CD4-positive, alpha-beta memory T cell (primary cell): ENCODE measurements at regions not wholly inside any gene's neighbourhood (a gene's known extent, or its start where the extent isn't known, plus 50 kb on each side); places are given as distances from the start of the nearest gene placed in this dataset.
A peak's percentile ranks its signal among the peaks of the same experiment; 100 is the strongest.
"Not testable (repeated sequence)": the region's sequence is repeated elsewhere in the genome, so short reads cannot be mapped to it uniquely, and the experiment has no call there.

Experiments used
- CTCF ChIA-PET: fragments of 350-600 bp; sonication (Branson Sonifier 250); formaldehyde crosslinking; loops from one replicate; lab custom pipeline; 2021; ENCODE audit warnings: inconsistent platforms; ENCODE audit not compliant: partially characterized antibody; lab: Charles Lee
- POLR2A ChIA-PET: fragments of 350-600 bp; sonication (Branson Sonifier 250); formaldehyde crosslinking; loops from one replicate; lab custom pipeline; 2021; ENCODE audit not compliant: partially characterized antibody; lab: Charles Lee
- DNase-seq, 5 donors: peaks; one replicate each; pipeline versions ENCODE4 v3.0.0 to v3.0.0-alpha.2; 2020 to 2022; ENCODE audit warnings: mixed read lengths in 1 of 5
- H3K27ac ChIP-seq: one replicate; pipeline ENCODE4 v1.7.0; 2013; ENCODE audit warnings: low read depth, low read length
- H3K27me3 ChIP-seq: 2 replicates; pipeline ENCODE4 v1.7.0; 2013; ENCODE audit warnings: mild to moderate bottlenecking, low read length, moderate library complexity; ENCODE audit not compliant: insufficient read depth
- H3K36me3 ChIP-seq: 2 replicates; pipeline ENCODE4 v1.7.0; 2013; ENCODE audit warnings: mild to moderate bottlenecking, low read length, moderate library complexity; ENCODE audit not compliant: insufficient read depth
- H3K4me1 ChIP-seq: 2 replicates; pipeline ENCODE4 v1.7.0; 2013; ENCODE audit warnings: mild to moderate bottlenecking, low read length, moderate library complexity; ENCODE audit not compliant: insufficient read depth
- H3K4me3 ChIP-seq, 2 donors: one replicate each; pipeline ENCODE4 v1.7.0; 2013; ENCODE audit warnings: low read length in 2 of 2, mild to moderate bottlenecking in 1 of 2
- H3K9me3 ChIP-seq, 2 donors: one replicate each; pipeline ENCODE4 v1.7.0; 2013; ENCODE audit warnings: low read length in 2 of 2, control low read depth in 1 of 2; ENCODE audit not compliant: control insufficient read depth in 1 of 2
- H3K27ac Mint-ChIP-seq, 7 donors: one replicate each; pipeline ENCODE4 v1.8.0; 2020 to 2021; ENCODE audit warnings: mixed read lengths in 7 of 7, mild to moderate bottlenecking in 6 of 7, inconsistent platforms in 3 of 7, moderate library complexity in 3 of 7
- H3K27me3 Mint-ChIP-seq, 2 donors: one replicate each; pipeline ENCODE4 v1.8.0; 2020 to 2021; ENCODE audit warnings: mixed read lengths in 2 of 2
- H3K36me3 Mint-ChIP-seq, 2 donors: one replicate each; pipeline ENCODE4 v1.8.0; 2020 to 2021; ENCODE audit warnings: mixed read lengths in 2 of 2, inconsistent platforms in 1 of 2, mild to moderate bottlenecking in 1 of 2
- H3K4me1 Mint-ChIP-seq, 4 donors: one replicate each; pipeline ENCODE4 v1.8.0; 2020 to 2021; ENCODE audit warnings: mixed read lengths in 4 of 4, mild to moderate bottlenecking in 1 of 4
- H3K4me3 Mint-ChIP-seq, 8 donors: one replicate each; pipeline ENCODE4 v1.8.0; 2020 to 2021; ENCODE audit warnings: mixed read lengths in 8 of 8, mild to moderate bottlenecking in 7 of 8, moderate library complexity in 6 of 8, inconsistent platforms in 3 of 8
- H3K9me3 Mint-ChIP-seq, 8 donors: one replicate each; pipeline ENCODE4 v1.8.0; 2020 to 2021; ENCODE audit warnings: mixed read lengths in 8 of 8, mild to moderate bottlenecking in 5 of 8, inconsistent platforms in 3 of 8, moderate library complexity in 1 of 8
- intact Hi-C: fragments of 100-400 bp; cut with micrococcal nuclease; formaldehyde crosslinking; loops from one replicate; pipeline ENCODE4 v1.15.1; 2023

DNA sequence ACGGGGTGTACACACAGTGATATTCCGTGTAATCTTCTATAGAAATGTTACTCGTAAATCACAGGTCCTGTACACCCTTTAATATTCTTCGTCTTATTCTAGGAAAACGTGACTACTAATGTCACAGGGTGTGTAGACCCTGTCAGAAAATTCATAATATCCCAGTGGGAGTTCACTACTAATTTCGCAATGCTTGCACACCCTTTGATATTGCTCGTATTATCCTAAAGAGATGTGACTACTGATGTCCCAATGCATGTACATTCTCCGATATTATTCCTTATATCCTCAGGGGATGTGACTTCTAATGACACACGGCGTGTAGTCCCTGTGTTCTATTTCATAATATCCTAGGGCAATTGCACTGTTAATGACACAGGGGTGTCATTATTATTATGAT is 132.7 kb downstream of the ADRA2C start:
- H3K9me3 Mint-ChIP-seq, H3K4me1 ChIP-seq, POLR2A ChIA-PET, H3K27ac Mint-ChIP-seq, H3K4me1 Mint-ChIP-seq, H3K9me3 ChIP-seq, DNase-seq, H3K36me3 ChIP-seq, H3K36me3 Mint-ChIP-seq, intact Hi-C loops, H3K4me3 Mint-ChIP-seq, H3K27ac ChIP-seq, H3K27me3 ChIP-seq, CTCF ChIA-PET, H3K4me3 ChIP-seq: not testable (repeated sequence)
- peaks cover 14 to 20% of the 10 kb centered on the region in 2 donors for H3K27me3 Mint-ChIP-seq

DNA sequence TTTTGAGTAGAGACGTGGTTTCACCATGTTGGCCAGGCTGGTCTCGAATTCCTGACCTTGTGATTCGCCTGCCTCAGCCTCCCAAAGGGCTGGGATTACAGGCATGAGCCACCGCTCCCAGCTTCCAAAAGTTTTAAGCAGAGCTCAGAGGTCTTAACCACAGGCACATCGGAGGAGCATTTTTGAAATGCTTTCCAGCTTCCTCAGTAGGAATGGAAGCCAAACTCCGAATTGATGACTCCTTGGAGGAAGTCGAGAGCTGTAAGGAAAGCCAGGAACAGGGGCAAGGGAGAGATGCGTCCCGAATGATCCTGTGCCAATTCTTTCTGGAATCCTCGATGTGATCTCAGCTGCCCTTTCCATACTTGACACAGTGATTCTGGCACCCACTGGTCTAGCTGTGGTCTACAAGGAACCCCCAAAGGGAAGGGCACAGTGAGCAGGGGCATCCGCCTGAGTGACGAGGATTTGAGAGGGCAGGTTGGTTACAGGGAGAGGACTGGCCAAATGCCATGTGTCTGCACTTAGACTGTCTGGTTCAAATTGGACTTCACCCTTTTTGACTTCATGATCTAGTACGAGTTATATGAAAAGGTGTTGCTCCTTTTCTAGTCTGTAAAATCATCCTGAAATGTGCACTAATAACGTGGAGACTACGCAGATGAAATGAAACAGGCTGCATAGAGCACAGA is 138.2 kb downstream of the ADRA2C start:
- Mint-ChIP-seq H3K27ac (peak overlapping the region in 1 of 7 donors; percentile 68), H3K27me3 (peaks cover 18 to 23% of the 10 kb centered on the region in 2 donors)
- H3K9me3 ChIP-seq, H3K4me1 Mint-ChIP-seq, H3K27me3 ChIP-seq, DNase-seq, POLR2A ChIA-PET, H3K9me3 Mint-ChIP-seq, intact Hi-C loops, H3K36me3 Mint-ChIP-seq, H3K27ac ChIP-seq, H3K4me1 ChIP-seq, CTCF ChIA-PET, H3K4me3 ChIP-seq, H3K4me3 Mint-ChIP-seq, H3K36me3 ChIP-seq: not testable (repeated sequence)

DNA sequence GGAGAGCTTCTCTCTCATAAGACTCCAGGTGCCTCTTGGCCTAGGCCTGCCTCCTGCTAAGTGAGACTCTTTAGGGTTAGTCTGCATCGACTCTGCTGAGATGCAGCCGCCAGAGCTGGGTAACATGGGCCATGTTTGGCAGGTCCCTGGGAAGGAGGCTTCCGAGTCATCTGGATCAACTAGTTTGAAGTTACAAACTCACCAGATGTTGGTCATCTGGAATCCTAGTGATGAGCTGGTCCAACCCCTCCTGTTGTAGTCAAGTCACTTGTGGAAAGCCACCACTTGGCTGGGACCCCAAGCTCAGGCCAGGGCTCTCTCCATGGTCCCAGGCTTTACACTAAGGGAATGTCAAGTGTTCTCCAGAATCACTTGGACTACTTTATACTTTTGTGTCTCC is 143.4 kb downstream of the ADRA2C start:
- CTCF ChIA-PET = interaction anchor here (1.2 kb wide), 1 partner anchor 29 kb away, joined by 3 read pairs; no protein-coding TSS in a partner anchor
- POLR2A ChIA-PET, H3K4me1 Mint-ChIP-seq, H3K27ac Mint-ChIP-seq, intact Hi-C loops, H3K4me1 ChIP-seq, H3K27me3 ChIP-seq, H3K4me3 ChIP-seq, H3K36me3 ChIP-seq, H3K4me3 Mint-ChIP-seq, H3K27ac ChIP-seq, H3K36me3 Mint-ChIP-seq, DNase-seq, H3K9me3 Mint-ChIP-seq, H3K9me3 ChIP-seq: not testable (repeated sequence)
- H3K27me3 Mint-ChIP-seq = peaks cover 12 to 16% of the 10 kb centered on the region in 2 donors

DNA sequence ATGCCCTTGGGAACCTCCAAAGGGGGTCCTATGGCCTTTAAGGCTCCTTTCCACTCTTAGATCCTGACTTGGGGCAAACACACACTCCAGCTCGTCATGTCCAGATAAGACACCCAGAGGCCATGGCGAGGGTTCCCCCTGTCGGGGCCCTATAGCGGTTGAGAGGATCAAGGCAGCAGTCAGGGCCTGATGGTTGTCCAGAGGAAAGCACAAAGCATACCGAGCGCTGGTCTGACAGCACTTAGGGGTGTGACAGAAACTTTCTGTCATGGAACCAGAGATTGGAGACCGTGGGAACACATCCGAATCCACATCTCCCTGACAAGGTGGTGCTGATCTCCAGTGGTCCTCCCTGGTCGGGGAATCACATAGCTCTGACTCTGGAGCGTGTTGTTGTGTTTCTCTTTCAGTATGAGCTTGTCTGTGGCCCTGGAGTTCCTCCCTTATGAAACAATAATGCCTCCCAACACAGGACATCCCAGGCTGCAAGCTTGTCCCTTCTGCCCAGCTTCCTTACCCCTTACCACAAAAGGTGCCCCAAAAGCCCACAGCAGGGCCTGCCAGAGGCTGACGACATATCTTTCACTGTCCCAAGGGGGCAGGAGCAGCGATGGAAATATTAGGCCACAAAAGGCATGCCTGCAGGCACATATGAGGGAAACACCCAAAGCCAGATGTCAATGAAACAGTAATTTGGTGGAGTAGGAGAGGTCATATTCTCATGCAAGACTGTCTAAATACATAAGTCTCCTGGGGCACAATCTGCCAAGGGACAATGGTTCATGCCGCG is 144.2 kb downstream of the ADRA2C start:
- POLR2A ChIA-PET, H3K36me3 Mint-ChIP-seq, H3K27me3 ChIP-seq, H3K4me3 ChIP-seq, DNase-seq, H3K9me3 ChIP-seq, intact Hi-C loops, H3K27ac ChIP-seq, H3K4me1 ChIP-seq, H3K4me3 Mint-ChIP-seq, H3K4me1 Mint-ChIP-seq, H3K27ac Mint-ChIP-seq, H3K9me3 Mint-ChIP-seq, H3K36me3 ChIP-seq: not testable (repeated sequence)
- CTCF ChIA-PET = interaction anchor here (1.2 kb wide), 1 partner anchor 30 kb away, joined by 3 read pairs; no protein-coding TSS in a partner anchor
- peaks cover 7 to 11% of the 10 kb centered on the region in 2 donors for H3K27me3 Mint-ChIP-seq

DNA sequence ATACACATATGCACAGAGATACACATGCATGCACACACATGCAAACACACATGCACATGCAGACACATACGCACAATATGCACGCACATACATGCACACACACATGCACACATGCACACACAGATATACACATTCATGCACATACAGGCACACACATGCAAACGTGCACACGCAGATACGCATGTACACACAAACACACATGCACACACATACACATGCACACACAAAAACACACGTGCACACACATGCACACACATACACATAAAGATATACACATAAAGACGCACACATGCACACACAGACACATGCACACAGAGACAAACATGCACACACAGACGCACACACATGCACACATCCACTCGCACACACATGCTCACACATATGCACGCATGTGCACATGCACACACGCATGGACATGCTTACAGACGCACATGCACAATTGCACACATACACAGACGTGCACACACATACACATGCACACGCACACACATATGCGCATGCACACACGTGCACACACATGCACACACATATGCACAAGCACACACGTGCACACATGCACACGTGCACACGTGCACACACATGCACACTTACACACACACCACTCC is 145.2 kb downstream of the ADRA2C start:
- H3K27ac Mint-ChIP-seq = no peak overlapping the region
- intact Hi-C loops = no loop called here
- H3K4me1 Mint-ChIP-seq = peaks cover 0 to 3% (median 0%) of the 10 kb centered on the region in 4 donors
- Histone ChIP-seq H3K4me1 (no peaks in the 10 kb centered on the region), H3K27ac (no peak overlapping the region), H3K9me3 (no peaks in the 10 kb centered on the region), H3K4me3 (no peak overlapping the region), H3K36me3 (no peaks in the 10 kb centered on the region), H3K27me3 (no peaks in the 10 kb centered on the region)
- no peak for DNase-seq
- CTCF ChIA-PET = no interaction called here
- H3K4me3 Mint-ChIP-seq = no peak overlapping the region
- H3K36me3 Mint-ChIP-seq = no peaks in the 10 kb centered on the region
- peaks cover 5 to 9% of the 10 kb centered on the region in 2 donors for H3K27me3 Mint-ChIP-seq
- POLR2A ChIA-PET = no interaction called here
- peaks cover 0 to 4% (median 0%) of the 10 kb centered on the region in 8 donors for H3K9me3 Mint-ChIP-seq

DNA sequence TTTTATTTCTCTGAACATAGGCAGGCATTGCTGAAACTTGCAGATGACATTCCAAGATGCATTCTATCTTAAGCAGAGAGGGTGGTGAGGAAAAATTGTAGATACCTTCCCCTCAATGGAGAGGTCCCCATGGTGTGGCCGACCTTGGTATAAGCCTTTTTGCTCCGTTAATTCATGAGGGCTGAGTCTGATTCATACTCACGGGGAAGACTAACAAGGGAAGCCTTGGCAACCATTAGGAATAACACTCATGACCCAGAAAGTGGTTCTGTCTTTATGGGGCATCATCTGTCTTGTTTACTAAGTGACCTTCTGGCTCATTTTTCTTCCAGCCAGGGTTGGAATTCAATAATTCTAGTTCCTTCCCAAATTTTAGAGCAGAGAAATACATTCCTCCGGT is 148.3 kb downstream of the ADRA2C start:
- H3K4me1 Mint-ChIP-seq, intact Hi-C loops, H3K4me1 ChIP-seq, H3K27me3 Mint-ChIP-seq, H3K9me3 ChIP-seq, H3K9me3 Mint-ChIP-seq, POLR2A ChIA-PET, H3K27ac Mint-ChIP-seq, H3K4me3 Mint-ChIP-seq, H3K36me3 Mint-ChIP-seq, H3K4me3 ChIP-seq, H3K27ac ChIP-seq, H3K27me3 ChIP-seq, H3K36me3 ChIP-seq, DNase-seq, CTCF ChIA-PET: not testable (repeated sequence)

DNA sequence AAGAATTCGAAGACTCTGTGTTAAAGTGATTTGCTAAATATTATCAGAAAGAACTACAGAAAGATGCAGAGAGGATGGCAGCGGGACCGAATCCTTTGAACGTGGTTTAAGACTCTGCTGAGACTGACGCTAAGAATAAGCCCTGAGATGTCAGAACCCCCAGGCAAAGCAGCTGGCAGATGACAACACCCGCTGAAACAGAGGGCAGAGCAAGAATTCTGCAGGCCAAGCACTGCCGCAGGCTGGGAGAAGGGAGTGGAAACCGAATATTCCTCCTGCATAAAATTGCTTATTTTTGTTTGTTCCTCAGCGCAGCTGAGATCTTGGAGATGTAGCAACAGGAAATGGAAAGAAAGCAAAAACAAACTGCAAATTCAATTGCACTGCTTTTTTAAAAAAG is 153.3 kb downstream of the ADRA2C start:
- H3K27ac ChIP-seq, intact Hi-C loops, H3K36me3 ChIP-seq, H3K27me3 ChIP-seq, H3K27me3 Mint-ChIP-seq, DNase-seq, H3K27ac Mint-ChIP-seq, CTCF ChIA-PET, H3K9me3 Mint-ChIP-seq, H3K4me3 ChIP-seq, POLR2A ChIA-PET, H3K36me3 Mint-ChIP-seq, H3K4me1 Mint-ChIP-seq, H3K4me1 ChIP-seq, H3K9me3 ChIP-seq, H3K4me3 Mint-ChIP-seq: not testable (repeated sequence)
